GM12878 (cell line): ENCODE measurements at regions not wholly inside any gene's neighbourhood (a gene's known extent, or its start where the extent isn't known, plus 50 kb on each side); places are given as distances from the start of the nearest gene placed in this dataset.

ENCODE experiments used
- ATAC-seq: fragments of 200-7000 bp; cut with Tn5 transposase; 3 replicates; pipeline ENCODE4 v1.9.1; 2020; ENCODE audit warnings: mild to moderate bottlenecking, moderate library complexity
- BruUV-seq: library from RNA; stranded (reverse); fragments of 400-500 nt; replicated peaks from 2 replicates; lab custom pipeline; 2021; lab: Mats Ljungman, UMichigan
- CTCF ChIA-PET: fragments of 300-600 bp; sonication (Branson Sonifier 250); formaldehyde crosslinking; extraction: SDS; loops from one replicate; lab custom pipeline; 2021; ENCODE audit warnings: inconsistent platforms; lab: Yijun Ruan, JAX
- POLR2A ChIA-PET: fragments of 350-600 bp; formaldehyde crosslinking; extraction: SDS; loops from one replicate; lab custom pipeline; 2021; ENCODE audit warnings: inconsistent platforms; lab: Charles Lee
- RAD21 ChIA-PET: fragments of 300-600 bp; sonication (Branson Sonifier 250); formaldehyde crosslinking; loops from one replicate; lab custom pipeline; 2023; ENCODE audit warnings: antibody characterized with exemption; ENCODE audit not compliant: unreplicated experiment; lab: Charles Lee
- SMC1A ChIA-PET: fragments of 300-600 bp; sonication (Branson Sonifier 250); formaldehyde crosslinking; loops from one replicate; lab custom pipeline; 2023; ENCODE audit not compliant: unreplicated experiment, uncharacterized antibody; lab: Charles Lee
- DNase-seq: peaks from one replicate; pipeline ENCODE4 v3.0.0-alpha.2; 2011; ENCODE audit warnings: low read depth, low spot score
- FAIRE-seq: peaks from 3 replicates; lab custom pipeline; 2011; peaks lifted over from hg19 to GRCh38; lab: Jason Lieb, UNC
- H2AFZ ChIP-seq: 2 replicates; pipeline ENCODE4 v1.6.0; 2011; ENCODE audit warnings: low read depth, low read length, control low read depth; ENCODE audit not compliant: control insufficient read depth
- H3K27ac ChIP-seq: 2 replicates; pipeline ENCODE4 v1.5.1; 2011; ENCODE audit warnings: control low read depth; ENCODE audit not compliant: control insufficient read depth, insufficient read depth
- H3K27me3 ChIP-seq, 2 experiments: replicated peaks in 1 of 2; 2 replicates each; pipeline versions ENCODE4 v1.6.0 to v1.6.1; 2011; ENCODE audit warnings: low read length in 1 of 2; ENCODE audit not compliant: control insufficient read depth in 2 of 2, insufficient read depth in 2 of 2
- H3K36me3 ChIP-seq, 2 experiments: 2 replicates each; pipeline ENCODE4 v1.5.1; 2011; ENCODE audit warnings: low read length in 1 of 2; ENCODE audit not compliant: control insufficient read depth in 2 of 2, insufficient read depth in 2 of 2
- H3K4me1 ChIP-seq: 2 replicates; pipeline ENCODE4 v1.6.1; 2011; ENCODE audit warnings: mild to moderate bottlenecking, low read length, moderate library complexity, mixed read lengths; ENCODE audit not compliant: control insufficient read depth, insufficient read depth
- H3K4me2 ChIP-seq: 2 replicates; pipeline ENCODE4 v1.6.0; 2011; ENCODE audit warnings: control low read depth; ENCODE audit not compliant: control insufficient read depth, insufficient read depth
- H3K4me3 ChIP-seq: fragments of 200-600 bp; sonication (generic); 2 replicates; pipeline ENCODE4 v1.5.1; 2016
- H3K79me2 ChIP-seq: 2 replicates; pipeline ENCODE4 v1.6.0; 2011; ENCODE audit warnings: low read length; ENCODE audit not compliant: control insufficient read depth, insufficient read depth
- H3K9ac ChIP-seq: 2 replicates; pipeline ENCODE4 v1.8.0; 2011; ENCODE audit warnings: low read length, control low read depth, mixed read lengths; ENCODE audit not compliant: control insufficient read depth, insufficient read depth
- H3K9me3 ChIP-seq: replicated peaks from 3 replicates; pipeline ENCODE4 v1.5.1; 2011; ENCODE audit warnings: mild to moderate bottlenecking, low read length; ENCODE audit not compliant: control insufficient read depth, insufficient read depth
- H4K20me1 ChIP-seq: 2 replicates; pipeline ENCODE4 v1.6.0; 2011; ENCODE audit not compliant: control insufficient read depth, insufficient read depth
- ATF7 ChIP-seq: fragments of 450-650 bp; IDR thresholded peaks from 2 replicates; pipeline ENCODE4 v1.6.1; 2016; ENCODE audit warnings: low read depth, mild to moderate bottlenecking
- CBX5 ChIP-seq: sonication (generic); IDR thresholded peaks from 2 replicates; pipeline ENCODE4 v1.6.1; 2016; ENCODE audit warnings: low read depth, moderate library complexity, mild to moderate bottlenecking, inconsistent platforms
- CTCF ChIP-seq, 3 experiments: IDR thresholded peaks in 2 of 3; conservative IDR thresholded peaks in 1 of 3; 2 replicates each; pipeline ENCODE4 v1.5.1; 2011; ENCODE audit warnings: low read depth in 3 of 3, low read length in 3 of 3, mild to moderate bottlenecking in 3 of 3, control low read depth in 2 of 3, moderate library complexity in 2 of 3, inconsistent platforms in 1 of 3, mixed read lengths in 1 of 3; ENCODE audit not compliant: control insufficient read depth in 2 of 3, insufficient read depth in 1 of 3; ENCODE audit errors: extremely low read depth in 1 of 3
- CUX1 ChIP-seq: IDR thresholded peaks from 2 replicates; pipeline ENCODE4 v1.6.1; 2012; ENCODE audit warnings: improper control_type of control experiment, low read depth, low read length; ENCODE audit not compliant: insufficient replicate concordance
- ETV6 ChIP-seq, 2 experiments: fragments of 450-650 bp in 1 of 2; IDR thresholded peaks in 1 of 2; conservative IDR thresholded peaks in 1 of 2; 2 replicates each; pipeline ENCODE4 v1.6.1; 2014; ENCODE audit warnings: antibody characterized with exemption in 1 of 2, borderline replicate concordance in 1 of 2, low read depth in 1 of 2, mild to moderate bottlenecking in 1 of 2, moderate library complexity in 1 of 2
- MAX ChIP-seq: IDR thresholded peaks from 2 replicates; pipeline ENCODE4 v1.6.1; 2012; ENCODE audit warnings: low read depth, low read length, improper control_type of control experiment
- NFYB ChIP-seq: IDR thresholded peaks from 2 replicates; pipeline ENCODE4 v1.6.1; 2011; ENCODE audit warnings: low read depth, mild to moderate bottlenecking, low read length, improper control_type of control experiment, moderate library complexity; ENCODE audit not compliant: insufficient read depth
- POLR2A ChIP-seq: IDR thresholded peaks from 2 replicates; pipeline ENCODE4 v1.6.1; 2011; ENCODE audit warnings: low read depth, mild to moderate bottlenecking, low read length
- RAD51 ChIP-seq: fragments of 450-650 bp; IDR thresholded peaks from 2 replicates; pipeline ENCODE4 v1.6.1; 2016; ENCODE audit warnings: moderate library complexity, mild to moderate bottlenecking, inconsistent platforms
- ZNF217 ChIP-seq: fragments of 450-650 bp; IDR thresholded peaks from 2 replicates; pipeline ENCODE4 v1.6.1; 2017; ENCODE audit warnings: antibody characterized with exemption, mild to moderate bottlenecking
- WGBS: methylation state at CpG from one replicate; pipeline ENCODE4 v1.1.6; 2016; ENCODE audit warnings: low lambda C conversion rate; ENCODE audit not compliant: insufficient replicate concordance, insufficient coverage; ENCODE audit errors: missing lambda C conversion rate; 5-methylcytosine and 5-hydroxymethylcytosine counted together
- in situ Hi-C: fragments of 300-500 bp; cut with MboI; formaldehyde crosslinking; loops from 9 replicates; pipeline ENCODE4 v1.14.3; 2018; ENCODE audit warnings: mixed read lengths
- intact Hi-C: fragments of 100-400 bp; cut with micrococcal nuclease; formaldehyde crosslinking; loops from one replicate; pipeline ENCODE4 v1.14.2; 2022; ENCODE audit not compliant: unreplicated experiment
- TF ChIP-seq, protein P1 (sequence below): fragments of 450-650 bp; IDR thresholded peaks from 2 replicates; pipeline ENCODE4 v1.6.1; 2018; ENCODE audit warnings: mild to moderate bottlenecking, low read depth, moderate library complexity; ENCODE audit not compliant: partially characterized antibody
- TF ChIP-seq, protein P2 (sequence below): fragments of 450-650 bp; IDR thresholded peaks from 2 replicates; pipeline ENCODE4 v1.6.1; 2016; ENCODE audit warnings: mild to moderate bottlenecking

DNA sequence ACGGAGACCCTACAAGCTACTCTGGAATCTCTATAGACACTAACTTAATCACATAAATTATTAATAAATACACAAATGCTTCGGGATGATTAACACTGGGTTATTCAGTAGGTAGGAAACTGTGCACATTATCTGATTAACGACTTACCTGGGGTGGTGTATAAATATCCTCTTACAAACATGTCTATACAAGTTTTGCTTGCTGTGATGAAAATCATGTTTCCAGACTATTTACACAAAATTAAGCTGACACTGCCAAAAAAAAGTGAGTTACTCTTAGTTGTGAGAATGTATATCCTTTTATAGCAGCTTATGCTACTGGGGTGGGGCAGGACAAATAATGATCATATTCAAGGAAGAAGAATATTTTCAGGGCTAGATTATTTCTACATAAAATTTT lies 314.6 kb downstream of the C7orf25 start:
- BruUV-seq = no TSS peak
- no peak for DNase-seq
- intact Hi-C loops (no loop called here), in situ Hi-C loops (no loop called here)
- H3K27me3 ChIP-seq = no peaks in the 10 kb centered on the region
- H3K9ac ChIP-seq = no peak overlapping the region
- no peaks in the 10 kb centered on the region for H3K36me3 ChIP-seq
- H3K4me3 ChIP-seq = no peak overlapping the region
- no peak for FAIRE-seq
- no peak overlapping the region for H3K27ac ChIP-seq
- no peaks in the 10 kb centered on the region for H4K20me1 ChIP-seq
- ChIA-PET RAD21 (no interaction called here), SMC1A (no interaction called here), POLR2A (no interaction called here), CTCF (no interaction called here)
- no peaks in the 10 kb centered on the region for H3K4me1 ChIP-seq
- ATAC-seq = no peak
- no peak overlapping the region for H2AFZ ChIP-seq
- no peaks in the 10 kb centered on the region for H3K79me2 ChIP-seq
- WGBS = 23% methylated on average over 3 of the region's 3 CpGs
- no peaks in the 10 kb centered on the region for H3K9me3 ChIP-seq
- H3K4me2 ChIP-seq = no peak overlapping the region
- TF ChIP-seq ETV6 (conservative IDR thresholded peaks at IDR 0.05 in 1 of 2, IDR thresholded peaks at IDR 0.05 in 1 of 2; ENCODE audit: borderline replicate concordance in 1 of 2, low read depth in 1 of 2) (no peak), CTCF (IDR thresholded peaks at IDR 0.05 in 2 of 3, conservative IDR thresholded peaks at IDR 0.05 in 1 of 3; ENCODE audit: control insufficient read depth in 2 of 3, extremely low read depth in 1 of 3, insufficient read depth in 1 of 3, low read depth in 3 of 3, low read length in 3 of 3) (no peak), ATF7 (no peak), POLR2A (no peak), RAD51 (no peak), CBX5 (no peak), MAX (no peak), CUX1 (no peak), NFYB (no peak), ZNF217 (no peak)
- TF ChIP-seq, protein P1, sequence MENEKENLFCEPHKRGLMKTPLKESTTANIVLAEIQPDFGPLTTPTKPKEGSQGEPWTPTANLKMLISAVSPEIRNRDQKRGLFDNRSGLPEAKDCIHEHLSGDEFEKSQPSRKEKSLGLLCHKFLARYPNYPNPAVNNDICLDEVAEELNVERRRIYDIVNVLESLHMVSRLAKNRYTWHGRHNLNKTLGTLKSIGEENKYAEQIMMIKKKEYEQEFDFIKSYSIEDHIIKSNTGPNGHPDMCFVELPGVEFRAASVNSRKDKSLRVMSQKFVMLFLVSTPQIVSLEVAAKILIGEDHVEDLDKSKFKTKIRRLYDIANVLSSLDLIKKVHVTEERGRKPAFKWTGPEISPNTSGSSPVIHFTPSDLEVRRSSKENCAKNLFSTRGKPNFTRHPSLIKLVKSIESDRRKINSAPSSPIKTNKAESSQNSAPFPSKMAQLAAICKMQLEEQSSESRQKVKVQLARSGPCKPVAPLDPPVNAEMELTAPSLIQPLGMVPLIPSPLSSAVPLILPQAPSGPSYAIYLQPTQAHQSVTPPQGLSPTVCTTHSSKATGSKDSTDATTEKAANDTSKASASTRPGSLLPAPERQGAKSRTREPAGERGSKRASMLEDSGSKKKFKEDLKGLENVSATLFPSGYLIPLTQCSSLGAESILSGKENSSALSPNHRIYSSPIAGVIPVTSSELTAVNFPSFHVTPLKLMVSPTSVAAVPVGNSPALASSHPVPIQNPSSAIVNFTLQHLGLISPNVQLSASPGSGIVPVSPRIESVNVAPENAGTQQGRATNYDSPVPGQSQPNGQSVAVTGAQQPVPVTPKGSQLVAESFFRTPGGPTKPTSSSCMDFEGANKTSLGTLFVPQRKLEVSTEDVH = no peak
- TF ChIP-seq, protein P2, sequence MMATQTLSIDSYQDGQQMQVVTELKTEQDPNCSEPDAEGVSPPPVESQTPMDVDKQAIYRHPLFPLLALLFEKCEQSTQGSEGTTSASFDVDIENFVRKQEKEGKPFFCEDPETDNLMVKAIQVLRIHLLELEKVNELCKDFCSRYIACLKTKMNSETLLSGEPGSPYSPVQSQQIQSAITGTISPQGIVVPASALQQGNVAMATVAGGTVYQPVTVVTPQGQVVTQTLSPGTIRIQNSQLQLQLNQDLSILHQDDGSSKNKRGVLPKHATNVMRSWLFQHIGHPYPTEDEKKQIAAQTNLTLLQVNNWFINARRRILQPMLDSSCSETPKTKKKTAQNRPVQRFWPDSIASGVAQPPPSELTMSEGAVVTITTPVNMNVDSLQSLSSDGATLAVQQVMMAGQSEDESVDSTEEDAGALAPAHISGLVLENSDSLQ = no peak
